ENCODE measurements at regions not wholly inside any gene's neighbourhood (a gene's known extent, or its start where the extent isn't known, plus 50 kb on each side); places are given as distances from the start of the nearest gene placed in this dataset.

DNA sequence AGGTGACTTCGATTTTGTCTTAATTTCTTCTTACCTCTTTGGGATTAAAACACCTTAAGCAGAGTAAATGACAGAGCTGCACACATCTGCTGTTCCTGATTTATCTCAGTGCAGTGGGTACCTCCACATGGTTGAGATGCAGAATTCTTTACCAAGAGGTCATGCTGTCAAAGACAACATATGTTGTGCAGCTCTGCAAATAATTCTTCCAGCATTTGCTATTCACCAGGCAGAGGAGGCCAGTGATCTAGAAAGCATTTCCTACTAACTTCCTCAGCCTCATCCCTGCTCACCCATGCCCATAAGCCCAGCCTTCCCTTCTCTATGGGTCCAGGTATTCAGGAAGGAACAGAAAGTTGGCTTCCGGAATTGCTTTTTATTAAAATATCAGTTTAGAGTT lies 109.3 kb downstream of the THBS2 start:
- Histone ChIP-seq H3K4me1 (ENCODE audit: low read depth, poor library complexity, severe bottlenecking) (no peaks in the 10 kb centered on the region), H3K4me2 (no peak overlapping the region), H3K79me2 (ENCODE audit: insufficient read depth, low read depth) (no peaks in the 10 kb centered on the region), H3K36me3 (ENCODE audit: insufficient read depth) (no peaks in the 10 kb centered on the region), H2AFZ (ENCODE audit: low read depth) (no peak overlapping the region), H3K9ac (no peak overlapping the region), H3K27ac (no peak overlapping the region), H3K4me3 (IDR thresholded peaks at IDR 0.05; ENCODE audit: insufficient read depth, low read depth, low read length) (no peak overlapping the region), H3K27me3 (ENCODE audit: insufficient read depth, low read depth) (no peaks in the 10 kb centered on the region), H4K20me1 (ENCODE audit: insufficient read depth) (no peaks in the 10 kb centered on the region)
- TF ChIP-seq, protein P1, sequence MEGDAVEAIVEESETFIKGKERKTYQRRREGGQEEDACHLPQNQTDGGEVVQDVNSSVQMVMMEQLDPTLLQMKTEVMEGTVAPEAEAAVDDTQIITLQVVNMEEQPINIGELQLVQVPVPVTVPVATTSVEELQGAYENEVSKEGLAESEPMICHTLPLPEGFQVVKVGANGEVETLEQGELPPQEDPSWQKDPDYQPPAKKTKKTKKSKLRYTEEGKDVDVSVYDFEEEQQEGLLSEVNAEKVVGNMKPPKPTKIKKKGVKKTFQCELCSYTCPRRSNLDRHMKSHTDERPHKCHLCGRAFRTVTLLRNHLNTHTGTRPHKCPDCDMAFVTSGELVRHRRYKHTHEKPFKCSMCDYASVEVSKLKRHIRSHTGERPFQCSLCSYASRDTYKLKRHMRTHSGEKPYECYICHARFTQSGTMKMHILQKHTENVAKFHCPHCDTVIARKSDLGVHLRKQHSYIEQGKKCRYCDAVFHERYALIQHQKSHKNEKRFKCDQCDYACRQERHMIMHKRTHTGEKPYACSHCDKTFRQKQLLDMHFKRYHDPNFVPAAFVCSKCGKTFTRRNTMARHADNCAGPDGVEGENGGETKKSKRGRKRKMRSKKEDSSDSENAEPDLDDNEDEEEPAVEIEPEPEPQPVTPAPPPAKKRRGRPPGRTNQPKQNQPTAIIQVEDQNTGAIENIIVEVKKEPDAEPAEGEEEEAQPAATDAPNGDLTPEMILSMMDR (conservative IDR thresholded peaks at IDR 0.05; ENCODE audit: low read depth, low read length): no peak

DNA sequence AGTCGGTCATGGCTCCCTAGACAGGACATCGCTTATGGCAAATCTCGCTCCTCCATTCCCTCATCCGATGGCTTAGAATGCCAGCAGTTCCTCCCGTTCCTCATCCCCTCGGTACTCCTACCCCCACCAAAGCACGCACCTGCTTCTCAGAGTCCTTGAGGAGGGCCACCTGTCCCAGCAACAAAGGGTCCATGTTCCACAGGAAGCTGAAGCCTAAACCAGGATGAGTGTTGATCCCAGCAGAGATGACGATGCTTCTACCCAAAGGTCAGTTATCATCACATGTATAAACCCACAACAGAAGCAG lies 111.2 kb downstream of the THBS2 start:
- Histone ChIP-seq H4K20me1 (ENCODE audit: insufficient read depth) (no peaks in the 10 kb centered on the region), H3K27me3 (ENCODE audit: insufficient read depth, low read depth) (no peaks in the 10 kb centered on the region)
- TF ChIP-seq, protein P1 (conservative IDR thresholded peaks at IDR 0.05; ENCODE audit: low read depth, low read length): no peak

DNA sequence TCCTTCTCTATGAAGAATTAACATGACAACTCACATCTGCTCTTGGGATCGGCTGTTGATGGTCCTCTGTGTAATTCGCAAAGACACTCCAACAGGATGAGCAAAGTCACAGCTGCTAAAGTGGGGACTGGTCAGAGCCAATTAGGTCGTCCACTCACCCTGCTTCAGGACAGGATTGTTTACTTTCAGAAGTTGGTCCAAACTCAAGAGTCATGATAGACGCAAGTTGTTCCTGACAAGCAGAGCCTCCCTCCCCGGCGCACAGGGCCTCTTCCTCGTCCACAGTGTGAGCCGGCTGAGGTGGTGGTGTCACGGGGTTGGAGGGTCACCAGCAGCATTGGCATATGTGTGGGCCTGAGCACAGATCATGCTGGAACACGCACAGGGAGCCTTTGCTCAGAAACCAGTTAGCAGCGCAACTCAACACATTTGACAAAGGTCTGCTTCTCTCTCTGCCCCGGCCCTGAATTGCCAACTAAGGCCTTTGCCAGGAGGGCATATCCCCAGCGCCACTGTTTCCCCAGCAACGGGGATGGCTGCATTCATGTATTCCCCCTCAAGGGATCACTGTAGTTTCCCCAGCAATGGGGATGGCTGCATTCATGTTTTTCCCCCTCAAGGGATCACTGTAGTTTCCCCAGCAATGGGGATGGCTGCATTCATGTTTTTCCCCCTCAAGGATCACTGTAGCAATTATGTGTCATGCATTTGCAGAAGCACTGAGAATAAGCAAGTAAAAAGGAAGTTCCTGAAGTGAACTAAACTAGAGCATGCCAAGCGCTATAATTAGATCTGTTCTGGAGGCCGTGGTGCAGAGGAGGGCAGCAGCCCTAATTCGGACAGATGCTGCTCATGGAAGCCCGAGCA lies 111.7 kb downstream of the THBS2 start:
- TF ChIP-seq, protein P1 (conservative IDR thresholded peaks at IDR 0.05; ENCODE audit: low read depth, low read length): no peak
- Histone ChIP-seq H3K4me3 (IDR thresholded peaks at IDR 0.05; ENCODE audit: insufficient read depth, low read depth, low read length) (no peak overlapping the region), H3K4me2 (no peak overlapping the region), H3K4me1 (ENCODE audit: low read depth, poor library complexity, severe bottlenecking) (no peaks in the 10 kb centered on the region), H2AFZ (ENCODE audit: low read depth) (no peak overlapping the region), H3K79me2 (ENCODE audit: insufficient read depth, low read depth) (no peaks in the 10 kb centered on the region), H3K27ac (no peak overlapping the region), H4K20me1 (ENCODE audit: insufficient read depth) (no peaks in the 10 kb centered on the region), H3K27me3 (ENCODE audit: insufficient read depth, low read depth) (no peaks in the 10 kb centered on the region), H3K36me3 (ENCODE audit: insufficient read depth) (no peaks in the 10 kb centered on the region), H3K9ac (no peak overlapping the region)

More for the DNA sequence above, 111.2 kb downstream of the THBS2 start:
- no peaks in the 10 kb centered on the region for H3K36me3 ChIP-seq (ENCODE audit: insufficient read depth)
- H2AFZ ChIP-seq (ENCODE audit: low read depth): no peak overlapping the region
- no peaks in the 10 kb centered on the region for H3K4me1 ChIP-seq (ENCODE audit: low read depth, poor library complexity, severe bottlenecking)
- H3K9ac ChIP-seq: no peak overlapping the region
- H3K4me2 ChIP-seq: no peak overlapping the region
- H3K79me2 ChIP-seq (ENCODE audit: insufficient read depth, low read depth): no peaks in the 10 kb centered on the region
- H3K4me3 ChIP-seq (IDR thresholded peaks at IDR 0.05; ENCODE audit: insufficient read depth, low read depth, low read length): no peak overlapping the region
- H3K27ac ChIP-seq: no peak overlapping the region

DNA sequence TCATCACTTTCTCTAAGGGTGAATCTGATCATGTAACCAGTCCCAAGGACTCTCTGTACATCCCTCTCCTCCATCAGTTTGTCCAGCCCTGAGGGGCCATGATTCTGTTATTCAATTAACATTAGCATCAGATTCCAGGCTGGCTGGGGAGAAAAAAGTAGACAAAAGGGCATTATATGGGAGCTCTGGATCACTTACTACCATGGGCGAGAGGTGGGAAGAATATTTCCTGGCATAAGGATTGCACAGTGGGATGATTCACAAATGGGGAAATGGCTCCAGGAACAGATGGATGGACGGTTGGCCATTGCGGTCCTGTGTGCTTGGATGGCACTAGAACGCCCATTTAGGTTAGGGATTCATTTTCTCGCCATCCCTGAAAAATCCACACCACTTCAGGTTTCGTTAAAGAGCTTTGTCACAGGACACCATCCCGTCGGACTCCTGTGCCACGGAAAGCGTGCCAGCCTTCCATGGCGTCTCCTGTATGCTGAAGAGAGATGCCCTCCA lies 112.6 kb downstream of the THBS2 start:
- Histone ChIP-seq H3K79me2 (ENCODE audit: insufficient read depth, low read depth) (no peaks in the 10 kb centered on the region), H3K4me1 (ENCODE audit: low read depth, poor library complexity, severe bottlenecking) (no peaks in the 10 kb centered on the region), H3K4me3 (IDR thresholded peaks at IDR 0.05; ENCODE audit: insufficient read depth, low read depth, low read length) (no peak overlapping the region), H3K27me3 (ENCODE audit: insufficient read depth, low read depth) (no peaks in the 10 kb centered on the region), H3K36me3 (ENCODE audit: insufficient read depth) (no peaks in the 10 kb centered on the region), H3K9ac (no peak overlapping the region), H4K20me1 (ENCODE audit: insufficient read depth) (no peaks in the 10 kb centered on the region), H2AFZ (ENCODE audit: low read depth) (no peak overlapping the region), H3K27ac (no peak overlapping the region), H3K4me2 (no peak overlapping the region)
- TF ChIP-seq, protein P1 (conservative IDR thresholded peaks at IDR 0.05; ENCODE audit: low read depth, low read length): no peak
